Upper lobe of left lung (tissue), 6 donors: ENCODE measurements at regions not wholly inside any gene's neighbourhood (a gene's known extent, or its start where the extent isn't known, plus 50 kb on each side); places are given as distances from the start of the nearest gene placed in this dataset.

ENCODE experiments used
- ATAC-seq, 2 donors: fragments of 200-7000 bp; cut with Tn5 transposase; one replicate each; pipeline ENCODE4 v1.9.1; 2022; ENCODE audit warnings: mild to moderate bottlenecking in 2 of 2, moderate library complexity in 2 of 2; ENCODE audit not compliant: low FRiP score in 2 of 2
- DNase-seq, 2 donors: peaks; one replicate each; pipeline ENCODE4 v3.0.0-alpha.2; 2019 to 2020
- H3K27ac ChIP-seq, 4 donors: fragments of 200-600 bp; sonication (generic); one replicate each; pipeline ENCODE4 v1.5.1; 2016 to 2019
- H3K27me3 ChIP-seq, 4 donors: fragments of 200-600 bp; sonication (generic); one replicate each; pipeline ENCODE4 v1.5.1; 2017 to 2019
- H3K36me3 ChIP-seq, 4 donors: fragments of 200-600 bp; sonication (generic); one replicate each; pipeline ENCODE4 v1.5.1; 2016 to 2019
- H3K4me1 ChIP-seq, 4 donors: fragments of 200-600 bp; sonication (generic); one replicate each; pipeline ENCODE4 v1.5.1; 2018 to 2019
- H3K4me3 ChIP-seq, 4 donors: fragments of 200-600 bp; sonication (generic); one replicate each; pipeline ENCODE4 v1.5.1; 2017 to 2019; ENCODE audit warnings: mild to moderate bottlenecking in 2 of 4, moderate library complexity in 1 of 4
- H3K9me3 ChIP-seq, 4 donors: fragments of 200-600 bp; sonication (generic); one replicate each; pipeline ENCODE4 v1.5.1; 2018 to 2019
- CTCF ChIP-seq, 6 experiments: fragments of 450-650 bp in 4 of 6; fragments of 200-600 bp in 2 of 6; sonication (generic) in 2 of 6; IDR thresholded peaks; one replicate each; pipeline ENCODE4 v1.5.1; 2016 to 2019; ENCODE audit warnings: antibody characterized with exemption in 6 of 6
- EP300 ChIP-seq, 4 donors: sonication (generic); formaldehyde crosslinking; IDR thresholded peaks; one replicate each; pipeline ENCODE4 v1.5.1; 2017; ENCODE audit warnings: antibody characterized with exemption in 4 of 4, control low read depth in 2 of 4
- POLR2A ChIP-seq, 4 donors: fragments of 450-650 bp; IDR thresholded peaks; one replicate each; pipeline ENCODE4 v1.5.1; 2016 to 2017; ENCODE audit warnings: antibody characterized with exemption in 4 of 4, mild to moderate bottlenecking in 2 of 4
- POLR2AphosphoS5 ChIP-seq, 2 donors: sonication (generic); formaldehyde crosslinking; IDR thresholded peaks; one replicate each; pipeline ENCODE4 v1.5.1; 2017; ENCODE audit warnings: antibody characterized with exemption in 2 of 2
- WGBS, 2 donors: methylation state at CpG; one replicate each; pipeline ENCODE4 v1.1.5; 2017 to 2018; 5-methylcytosine and 5-hydroxymethylcytosine counted together
- donor health status: DM: no; HTN: no; CAD: no; lungs with moderate emphysema.
- donor health status: DM: no; HTN: yes; CAD: no; lungs with severe emphysema.

GRCh38 chr10:2729197-2729596 lies 338.2 kb upstream of the PFKP start:
- Histone ChIP-seq H3K4me3 (no peak overlapping the region), H3K27me3 (no peaks in the 10 kb centered on the region), H3K9me3 (no peaks in the 10 kb centered on the region), H3K27ac (no peak overlapping the region), H3K4me1 (no peaks in the 10 kb centered on the region), H3K36me3 (no peaks in the 10 kb centered on the region)
- DNase-seq (no peak), ATAC-seq (no peak)
- 70 to 76% methylated on average over 4 of the region's 4 CpGs for WGBS, 2 donors
- TF ChIP-seq POLR2AphosphoS5 (IDR thresholded peaks at IDR 0.05) (no peak), CTCF (IDR thresholded peaks at IDR 0.05) (no peak), POLR2A (IDR thresholded peaks at IDR 0.05) (no peak), EP300 (IDR thresholded peaks at IDR 0.05) (no peak)

- WGBS, 2 donors: 91 to 96% methylated on average over 6 of the region's 6 CpGs
Measured at GRCh38 chr10:2728087-2728486, 339.3 kb upstream of the PFKP start.

GRCh38 chr10:2716596-2716995 lies 350.8 kb upstream of the PFKP start:
- H3K27ac ChIP-seq: no peak overlapping the region
- H3K27me3 ChIP-seq: no peaks in the 10 kb centered on the region
- TF ChIP-seq CTCF (IDR thresholded peaks at IDR 0.05) (no peak), POLR2A (IDR thresholded peaks at IDR 0.05) (no peak), POLR2AphosphoS5 (IDR thresholded peaks at IDR 0.05) (no peak), EP300 (IDR thresholded peaks at IDR 0.05) (no peak)
- WGBS, 2 donors: 79 to 84% methylated on average over 9 of the region's 9 CpGs
- ATAC-seq (no peak), DNase-seq (no peak)
- no peaks in the 10 kb centered on the region for H3K4me1 ChIP-seq
- no peaks in the 10 kb centered on the region for H3K36me3 ChIP-seq
- H3K4me3 ChIP-seq: no peak overlapping the region
- no peaks in the 10 kb centered on the region for H3K9me3 ChIP-seq

More at GRCh38 chr10:2728087-2728486, 339.3 kb upstream of the PFKP start:
- H3K9me3 ChIP-seq: no peaks in the 10 kb centered on the region
- no peak overlapping the region for H3K27ac ChIP-seq
- TF ChIP-seq POLR2A (IDR thresholded peaks at IDR 0.05) (no peak), EP300 (IDR thresholded peaks at IDR 0.05) (no peak), POLR2AphosphoS5 (IDR thresholded peaks at IDR 0.05) (no peak), CTCF (IDR thresholded peaks at IDR 0.05) (no peak)
- DNase-seq (no peak), ATAC-seq (no peak)
- no peaks in the 10 kb centered on the region for H3K4me1 ChIP-seq
- H3K36me3 ChIP-seq: no peaks in the 10 kb centered on the region
- H3K4me3 ChIP-seq: no peak overlapping the region
- H3K27me3 ChIP-seq: no peaks in the 10 kb centered on the region

- ATAC-seq: no peak
- TF ChIP-seq POLR2AphosphoS5 (IDR thresholded peaks at IDR 0.05) (no peak), CTCF (IDR thresholded peaks at IDR 0.05) (no peak), EP300 (IDR thresholded peaks at IDR 0.05) (no peak), POLR2A (IDR thresholded peaks at IDR 0.05) (no peak)
Measured at GRCh38 chr10:2714597-2714996, 352.8 kb upstream of the PFKP start.

GRCh38 chr10:2703953-2704352 lies 363.4 kb upstream of the PFKP start:
- Histone ChIP-seq H3K4me3 (no peak overlapping the region), H3K27ac (no peak overlapping the region), H3K4me1 (no peaks in the 10 kb centered on the region), H3K27me3 (no peaks in the 10 kb centered on the region), H3K9me3 (no peaks in the 10 kb centered on the region), H3K36me3 (no peaks in the 10 kb centered on the region)
- ATAC-seq (no peak), DNase-seq (no peak)
- WGBS, 2 donors: 77 to 81% methylated on average over 3 of the region's 3 CpGs
- TF ChIP-seq POLR2A (IDR thresholded peaks at IDR 0.05) (no peak), CTCF (IDR thresholded peaks at IDR 0.05) (no peak), POLR2AphosphoS5 (IDR thresholded peaks at IDR 0.05) (no peak), EP300 (IDR thresholded peaks at IDR 0.05) (no peak)

More at GRCh38 chr10:2714597-2714996, 352.8 kb upstream of the PFKP start:
- DNase-seq: no peak
- 59 to 73% methylated on average over 2 of the region's 2 CpGs for WGBS, 2 donors
- H3K9me3 ChIP-seq: peaks cover 0 to 6% (median 1%) of the 10 kb centered on the region in 4 donors
- no peaks in the 10 kb centered on the region for H3K36me3 ChIP-seq
- no peak overlapping the region for H3K27ac ChIP-seq
- no peaks in the 10 kb centered on the region for H3K4me1 ChIP-seq
- H3K27me3 ChIP-seq: no peaks in the 10 kb centered on the region
- no peak overlapping the region for H3K4me3 ChIP-seq
